ENCODE measurements at regions not wholly inside any gene's neighbourhood (a gene's known extent, or its start where the extent isn't known, plus 50 kb on each side); places are given as distances from the start of the nearest gene placed in this dataset.

GRCh38 chr6:74579794-74580193 lies 626.1 kb downstream of the COL12A1 start:
- DNase-seq (ENCODE audit: low read depth): no peak
- TF ChIP-seq, protein P1, sequence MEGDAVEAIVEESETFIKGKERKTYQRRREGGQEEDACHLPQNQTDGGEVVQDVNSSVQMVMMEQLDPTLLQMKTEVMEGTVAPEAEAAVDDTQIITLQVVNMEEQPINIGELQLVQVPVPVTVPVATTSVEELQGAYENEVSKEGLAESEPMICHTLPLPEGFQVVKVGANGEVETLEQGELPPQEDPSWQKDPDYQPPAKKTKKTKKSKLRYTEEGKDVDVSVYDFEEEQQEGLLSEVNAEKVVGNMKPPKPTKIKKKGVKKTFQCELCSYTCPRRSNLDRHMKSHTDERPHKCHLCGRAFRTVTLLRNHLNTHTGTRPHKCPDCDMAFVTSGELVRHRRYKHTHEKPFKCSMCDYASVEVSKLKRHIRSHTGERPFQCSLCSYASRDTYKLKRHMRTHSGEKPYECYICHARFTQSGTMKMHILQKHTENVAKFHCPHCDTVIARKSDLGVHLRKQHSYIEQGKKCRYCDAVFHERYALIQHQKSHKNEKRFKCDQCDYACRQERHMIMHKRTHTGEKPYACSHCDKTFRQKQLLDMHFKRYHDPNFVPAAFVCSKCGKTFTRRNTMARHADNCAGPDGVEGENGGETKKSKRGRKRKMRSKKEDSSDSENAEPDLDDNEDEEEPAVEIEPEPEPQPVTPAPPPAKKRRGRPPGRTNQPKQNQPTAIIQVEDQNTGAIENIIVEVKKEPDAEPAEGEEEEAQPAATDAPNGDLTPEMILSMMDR (IDR thresholded peaks at IDR 0.05; ENCODE audit: insufficient read depth, low read depth, low read length): no peak
- no peak overlapping the region for H3K4me3 ChIP-seq (ENCODE audit: low read depth, low read length)

DNA sequence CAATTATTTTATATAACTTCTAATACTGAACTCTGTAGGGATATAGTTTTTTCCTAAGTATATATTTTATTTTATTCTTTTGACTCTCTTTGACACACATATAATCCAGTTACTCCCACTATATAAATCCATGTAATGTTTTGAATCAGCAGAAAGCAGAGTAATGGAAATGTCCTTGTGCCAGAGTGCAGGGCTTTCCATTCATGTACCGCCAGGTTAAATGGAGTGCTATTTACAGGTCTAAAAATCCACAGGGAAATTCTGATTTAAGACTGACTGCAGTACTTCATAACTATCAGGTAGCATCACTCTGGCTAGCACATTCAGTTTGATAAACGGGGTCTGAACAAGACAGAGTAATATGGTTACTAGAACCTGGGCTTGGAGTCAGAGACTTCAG lies 626.8 kb downstream of the COL12A1 start:
- TF ChIP-seq, protein P1 (IDR thresholded peaks at IDR 0.05; ENCODE audit: insufficient read depth, low read depth, low read length): no peak
- no peak for DNase-seq (ENCODE audit: low read depth)
- H3K4me3 ChIP-seq (ENCODE audit: low read depth, low read length): no peak overlapping the region

- DNase-seq (ENCODE audit: low read depth): peak; percentile 65
- TF ChIP-seq, protein P1 (IDR thresholded peaks at IDR 0.05; ENCODE audit: insufficient read depth, low read depth, low read length): no peak
- no peak overlapping the region for H3K4me3 ChIP-seq (ENCODE audit: low read depth, low read length)
Observed at GRCh38 chr6:74578339-74578738, 627.5 kb downstream of the COL12A1 start.

DNA sequence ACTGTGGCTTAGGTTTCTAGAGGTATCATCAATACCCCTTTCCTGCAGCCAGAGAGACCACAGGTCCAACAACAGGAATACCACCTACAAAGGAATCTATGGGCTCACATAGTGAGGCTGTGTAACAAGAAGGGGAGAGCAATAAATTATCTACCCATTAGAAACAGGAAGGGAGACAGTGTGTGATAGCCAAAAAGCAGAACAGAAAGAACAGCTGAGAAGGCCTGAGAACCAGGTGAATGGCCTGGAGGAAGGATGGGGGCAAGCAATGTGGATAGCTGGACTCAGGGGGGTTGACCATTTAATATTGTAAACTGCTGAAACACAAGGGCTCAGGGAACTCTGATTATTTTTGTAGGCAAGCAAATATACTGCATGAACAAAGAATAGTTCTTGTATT lies 628.2 kb downstream of the COL12A1 start:
- H3K4me3 ChIP-seq (ENCODE audit: low read depth, low read length): no peak overlapping the region
- DNase-seq (ENCODE audit: low read depth): no peak
- TF ChIP-seq, protein P1 (IDR thresholded peaks at IDR 0.05; ENCODE audit: insufficient read depth, low read depth, low read length): no peak

- TF ChIP-seq, protein P1 (IDR thresholded peaks at IDR 0.05; ENCODE audit: insufficient read depth, low read depth, low read length): peak; percentile 57
- H3K4me3 ChIP-seq (ENCODE audit: low read depth, low read length): no peak overlapping the region
- DNase-seq (ENCODE audit: low read depth): peak; percentile 20
Observed at GRCh38 chr6:74574794-74575193, 631.1 kb downstream of the COL12A1 start.

GRCh38 chr6:74573613-74574012 lies 632.2 kb downstream of the COL12A1 start:
- DNase-seq (ENCODE audit: low read depth): no peak
- TF ChIP-seq, protein P1 (IDR thresholded peaks at IDR 0.05; ENCODE audit: insufficient read depth, low read depth, low read length): no peak

GRCh38 chr6:74570044-74570443 lies 635.8 kb downstream of the COL12A1 start:
- H3K4me3 ChIP-seq (ENCODE audit: low read depth, low read length): no peak overlapping the region
- TF ChIP-seq, protein P1 (IDR thresholded peaks at IDR 0.05; ENCODE audit: insufficient read depth, low read depth, low read length): no peak
- DNase-seq (ENCODE audit: low read depth): no peak

More at GRCh38 chr6:74573613-74574012, 632.2 kb downstream of the COL12A1 start:
- no peak overlapping the region for H3K4me3 ChIP-seq (ENCODE audit: low read depth, low read length)

Measured in fibroblast of villous mesenchyme (primary cell).